Brain microvascular endothelial cell (primary cell): ENCODE measurements at regions not wholly inside any gene's neighbourhood (a gene's known extent, or its start where the extent isn't known, plus 50 kb on each side); places are given as distances from the start of the nearest gene placed in this dataset.

Experiments
- DNase-seq: peaks from one replicate; pipeline ENCODE4 v3.0.0-alpha.2; 2020
- H3K27ac ChIP-seq: fragments of 250-450 bp; sonication (Bioruptor Pico); 2 replicates; pipeline ENCODE4 v1.5.1; 2020; ENCODE audit warnings: mild to moderate bottlenecking, moderate library complexity
- H3K27me3 ChIP-seq: fragments of 250-450 bp; sonication (Bioruptor Pico); replicated peaks from 2 replicates; pipeline ENCODE4 v1.5.1; 2020; ENCODE audit warnings: mild to moderate bottlenecking
- H3K36me3 ChIP-seq: fragments of 250-450 bp; sonication (Bioruptor Pico); replicated peaks from 2 replicates; pipeline ENCODE4 v1.5.1; 2020; ENCODE audit warnings: mild to moderate bottlenecking
- H3K4me3 ChIP-seq: 2 replicates; pipeline ENCODE4 v1.5.1; 2011; ENCODE audit warnings: low read depth, mild to moderate bottlenecking, control low read depth, low read length, moderate library complexity
- in situ Hi-C: cut with HindIII; loops from 2 replicates; pipeline ENCODE4 v1.10.0; 2017; ENCODE audit warnings: low sequenced_read_pairs, low pct_ligation_motif_present
- TF ChIP-seq, protein P1 (sequence below): IDR thresholded peaks from 2 replicates; pipeline ENCODE4 v1.5.1; 2011; ENCODE audit warnings: low read depth, mild to moderate bottlenecking, moderate library complexity, low read length, control low read depth, inconsistent platforms; ENCODE audit errors: missing control alignments

DNA sequence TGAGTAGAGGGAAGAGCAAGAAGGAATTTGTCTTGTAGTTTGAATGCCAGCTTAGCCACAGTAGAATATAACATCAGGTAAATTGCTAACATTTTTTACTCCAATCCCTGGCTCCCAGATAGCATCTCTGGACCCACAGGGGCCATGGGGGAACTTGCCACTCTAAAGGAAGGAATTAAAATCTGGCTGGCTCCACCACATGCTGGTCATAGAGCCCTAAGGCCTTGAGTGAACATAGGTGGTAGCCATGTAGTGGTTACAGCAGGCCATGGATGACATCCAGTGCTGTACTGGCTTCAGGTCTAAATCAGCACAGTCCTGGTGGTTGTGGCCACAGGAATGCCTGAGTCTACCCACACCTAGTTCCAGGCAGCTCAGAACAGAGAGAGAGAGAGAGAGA is 109.9 kb upstream of the RGMB start:
- H3K4me3 ChIP-seq, result no peak overlapping the region
- TF ChIP-seq, protein P1, sequence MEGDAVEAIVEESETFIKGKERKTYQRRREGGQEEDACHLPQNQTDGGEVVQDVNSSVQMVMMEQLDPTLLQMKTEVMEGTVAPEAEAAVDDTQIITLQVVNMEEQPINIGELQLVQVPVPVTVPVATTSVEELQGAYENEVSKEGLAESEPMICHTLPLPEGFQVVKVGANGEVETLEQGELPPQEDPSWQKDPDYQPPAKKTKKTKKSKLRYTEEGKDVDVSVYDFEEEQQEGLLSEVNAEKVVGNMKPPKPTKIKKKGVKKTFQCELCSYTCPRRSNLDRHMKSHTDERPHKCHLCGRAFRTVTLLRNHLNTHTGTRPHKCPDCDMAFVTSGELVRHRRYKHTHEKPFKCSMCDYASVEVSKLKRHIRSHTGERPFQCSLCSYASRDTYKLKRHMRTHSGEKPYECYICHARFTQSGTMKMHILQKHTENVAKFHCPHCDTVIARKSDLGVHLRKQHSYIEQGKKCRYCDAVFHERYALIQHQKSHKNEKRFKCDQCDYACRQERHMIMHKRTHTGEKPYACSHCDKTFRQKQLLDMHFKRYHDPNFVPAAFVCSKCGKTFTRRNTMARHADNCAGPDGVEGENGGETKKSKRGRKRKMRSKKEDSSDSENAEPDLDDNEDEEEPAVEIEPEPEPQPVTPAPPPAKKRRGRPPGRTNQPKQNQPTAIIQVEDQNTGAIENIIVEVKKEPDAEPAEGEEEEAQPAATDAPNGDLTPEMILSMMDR, result no peak
- no peak overlapping the region for H3K27ac ChIP-seq
- H3K27me3 ChIP-seq, result no peaks in the 10 kb centered on the region
- in situ Hi-C loops, result no loop called here
- H3K36me3 ChIP-seq, result no peaks in the 10 kb centered on the region
- no peak for DNase-seq

DNA sequence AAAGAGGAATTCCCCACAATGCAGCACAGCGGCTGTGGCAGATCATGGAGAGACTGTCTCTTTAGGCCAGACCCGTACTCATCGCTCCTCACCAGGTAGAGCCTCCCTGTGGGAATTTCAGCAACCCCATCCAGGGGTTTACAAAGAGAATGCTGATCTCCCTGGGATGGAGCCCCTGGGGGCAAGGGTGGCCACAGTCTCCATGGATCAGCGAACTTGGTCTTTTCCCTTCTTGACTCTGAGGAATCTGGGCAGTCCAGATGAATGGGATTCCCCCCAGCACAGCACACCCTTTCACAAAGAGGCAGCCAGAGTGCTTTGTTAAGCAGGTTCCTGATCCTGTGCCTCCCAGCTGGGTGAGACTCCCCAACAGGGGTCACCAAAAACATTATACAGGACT is 108.7 kb upstream of the RGMB start:
- H3K27ac ChIP-seq, result no peak overlapping the region
- H3K27me3 ChIP-seq, result no peaks in the 10 kb centered on the region
- in situ Hi-C loops, result no loop called here
- TF ChIP-seq, protein P1, result no peak
- DNase-seq, result no peak
- H3K4me3 ChIP-seq, result no peak overlapping the region
- no peaks in the 10 kb centered on the region for H3K36me3 ChIP-seq

- TF ChIP-seq, protein P1, result no peak
- DNase-seq, result peak; percentile 15
- no peaks in the 10 kb centered on the region for H3K36me3 ChIP-seq
- no peak overlapping the region for H3K4me3 ChIP-seq
- in situ Hi-C loops, result no loop called here
- H3K27ac ChIP-seq, result no peak overlapping the region
- no peaks in the 10 kb centered on the region for H3K27me3 ChIP-seq
These were observed 93.5 kb upstream of the RGMB start for GRCh38 chr5:98679963-98680362.

- in situ Hi-C loops, result no loop called here
- H3K27ac ChIP-seq, result no peak overlapping the region
- TF ChIP-seq, protein P1, result no peak
- no peaks in the 10 kb centered on the region for H3K36me3 ChIP-seq
- no peaks in the 10 kb centered on the region for H3K27me3 ChIP-seq
- no peak for DNase-seq
- no peak overlapping the region for H3K4me3 ChIP-seq
These were observed 83.5 kb upstream of the RGMB start for GRCh38 chr5:98690002-98690401.

DNA sequence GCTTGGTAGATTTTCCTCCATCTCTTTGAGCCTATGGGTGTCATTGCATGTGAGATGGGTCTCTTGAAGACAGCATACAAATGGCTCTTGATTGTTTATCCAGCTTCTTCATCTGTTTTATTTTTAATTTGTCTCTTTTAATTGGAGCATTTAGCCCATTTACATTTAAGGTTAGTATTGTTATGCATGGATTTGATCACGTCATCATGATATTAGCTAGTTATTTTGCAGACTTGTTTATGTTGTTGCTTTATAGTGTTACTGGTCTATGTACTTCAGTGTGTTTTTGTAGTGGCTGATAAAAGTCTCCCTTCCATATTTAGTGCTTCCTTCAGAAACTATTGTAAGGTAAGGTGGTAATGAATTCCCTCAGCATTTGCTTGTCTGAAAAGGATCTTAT is 78.6 kb upstream of the RGMB start:
- Histone ChIP-seq H3K4me3 (no peak overlapping the region), H3K27ac (no peak overlapping the region), H3K36me3 (no peaks in the 10 kb centered on the region), H3K27me3 (no peaks in the 10 kb centered on the region)
- no peak for DNase-seq
- in situ Hi-C loops, result no loop called here
- TF ChIP-seq, protein P1, result no peak

DNA sequence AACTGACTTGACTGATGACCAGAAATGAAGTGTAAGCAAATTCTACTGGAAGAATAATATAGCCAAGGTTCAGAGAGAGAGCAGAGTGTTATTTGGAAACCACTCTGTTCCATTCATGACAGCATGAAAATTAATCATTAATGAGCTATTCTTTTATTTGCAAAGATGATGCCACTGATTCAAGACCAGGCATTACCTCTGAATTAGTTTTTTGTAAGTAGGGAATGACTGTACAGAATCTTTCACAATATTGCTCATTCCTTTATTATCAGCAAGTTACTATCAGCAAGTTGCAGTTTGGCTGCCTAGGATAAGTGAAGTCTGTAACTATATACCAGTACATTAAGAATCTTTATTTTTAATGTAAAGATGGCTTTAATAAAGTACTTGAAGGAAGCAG is 75.1 kb upstream of the RGMB start:
- Histone ChIP-seq H3K4me3 (no peak overlapping the region), H3K27me3 (no peaks in the 10 kb centered on the region), H3K27ac (no peak overlapping the region), H3K36me3 (no peaks in the 10 kb centered on the region)
- peak; percentile 7 for DNase-seq
- in situ Hi-C loops, result no loop called here
- TF ChIP-seq, protein P1, result no peak
